Endothelial cell (in vitro differentiated cells): ENCODE measurements at regions not wholly inside any gene's neighbourhood (a gene's known extent, or its start where the extent isn't known, plus 50 kb on each side); places are given as distances from the start of the nearest gene placed in this dataset.

Experiments
- DNase-seq: peaks from one replicate; pipeline ENCODE4 v3.0.0; 2021; ENCODE audit warnings: low spot score
- H3K27ac Mint-ChIP-seq: one replicate; pipeline ENCODE4 v1.8.0; 2021; ENCODE audit warnings: mixed read lengths, inconsistent platforms; ENCODE audit not compliant: unreplicated experiment
- H3K27me3 Mint-ChIP-seq: one replicate; pipeline ENCODE4 v1.8.0; 2021; ENCODE audit warnings: mild to moderate bottlenecking, moderate library complexity, mixed read lengths, inconsistent platforms; ENCODE audit not compliant: unreplicated experiment
- H3K36me3 Mint-ChIP-seq: one replicate; pipeline ENCODE4 v1.8.0; 2021; ENCODE audit warnings: mild to moderate bottlenecking, low read depth, mixed read lengths, inconsistent platforms; ENCODE audit not compliant: unreplicated experiment
- H3K4me1 Mint-ChIP-seq: one replicate; pipeline ENCODE4 v1.8.0; 2021; ENCODE audit warnings: mild to moderate bottlenecking, mixed read lengths, inconsistent platforms; ENCODE audit not compliant: unreplicated experiment
- H3K4me3 Mint-ChIP-seq: one replicate; pipeline ENCODE4 v1.8.0; 2021; ENCODE audit warnings: mild to moderate bottlenecking, mixed read lengths, inconsistent platforms; ENCODE audit not compliant: unreplicated experiment
- H3K9me3 Mint-ChIP-seq: one replicate; pipeline ENCODE4 v1.8.0; 2021; ENCODE audit warnings: mixed read lengths, inconsistent platforms; ENCODE audit not compliant: unreplicated experiment
- TF ChIP-seq, protein P1 (sequence below): fragments of 200-600 bp; sonication (generic); IDR thresholded peaks from one replicate; pipeline ENCODE4 v1.5.0; 2021; ENCODE audit warnings: antibody characterized with exemption; ENCODE audit not compliant: unreplicated experiment

DNA sequence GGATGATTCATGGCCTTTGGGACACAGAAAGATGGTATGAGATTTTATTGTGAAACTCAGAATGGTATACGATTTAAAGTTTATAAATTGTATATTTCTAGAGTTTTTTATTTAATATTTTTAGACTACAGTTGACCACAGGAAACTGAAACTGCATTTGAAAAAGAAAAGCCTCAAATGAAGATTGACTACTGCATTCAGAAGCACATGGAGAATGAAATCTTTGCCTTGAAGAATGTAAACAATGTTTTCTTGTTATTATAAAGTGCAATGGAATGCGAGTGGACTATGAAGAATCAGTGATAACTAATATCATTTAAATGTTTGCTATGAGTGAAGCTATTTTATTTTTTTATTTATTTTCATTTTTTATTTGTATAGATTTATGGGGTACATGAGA is 169.1 kb upstream of the CDH18 start:
- H3K4me1 Mint-ChIP-seq: no peaks in the 10 kb centered on the region
- no peak overlapping the region for H3K4me3 Mint-ChIP-seq
- H3K9me3 Mint-ChIP-seq: no peaks in the 10 kb centered on the region
- no peak for DNase-seq
- H3K36me3 Mint-ChIP-seq: no peaks in the 10 kb centered on the region
- TF ChIP-seq, protein P1, sequence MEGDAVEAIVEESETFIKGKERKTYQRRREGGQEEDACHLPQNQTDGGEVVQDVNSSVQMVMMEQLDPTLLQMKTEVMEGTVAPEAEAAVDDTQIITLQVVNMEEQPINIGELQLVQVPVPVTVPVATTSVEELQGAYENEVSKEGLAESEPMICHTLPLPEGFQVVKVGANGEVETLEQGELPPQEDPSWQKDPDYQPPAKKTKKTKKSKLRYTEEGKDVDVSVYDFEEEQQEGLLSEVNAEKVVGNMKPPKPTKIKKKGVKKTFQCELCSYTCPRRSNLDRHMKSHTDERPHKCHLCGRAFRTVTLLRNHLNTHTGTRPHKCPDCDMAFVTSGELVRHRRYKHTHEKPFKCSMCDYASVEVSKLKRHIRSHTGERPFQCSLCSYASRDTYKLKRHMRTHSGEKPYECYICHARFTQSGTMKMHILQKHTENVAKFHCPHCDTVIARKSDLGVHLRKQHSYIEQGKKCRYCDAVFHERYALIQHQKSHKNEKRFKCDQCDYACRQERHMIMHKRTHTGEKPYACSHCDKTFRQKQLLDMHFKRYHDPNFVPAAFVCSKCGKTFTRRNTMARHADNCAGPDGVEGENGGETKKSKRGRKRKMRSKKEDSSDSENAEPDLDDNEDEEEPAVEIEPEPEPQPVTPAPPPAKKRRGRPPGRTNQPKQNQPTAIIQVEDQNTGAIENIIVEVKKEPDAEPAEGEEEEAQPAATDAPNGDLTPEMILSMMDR: no peak
- H3K27ac Mint-ChIP-seq: no peak overlapping the region
- no peaks in the 10 kb centered on the region for H3K27me3 Mint-ChIP-seq

DNA sequence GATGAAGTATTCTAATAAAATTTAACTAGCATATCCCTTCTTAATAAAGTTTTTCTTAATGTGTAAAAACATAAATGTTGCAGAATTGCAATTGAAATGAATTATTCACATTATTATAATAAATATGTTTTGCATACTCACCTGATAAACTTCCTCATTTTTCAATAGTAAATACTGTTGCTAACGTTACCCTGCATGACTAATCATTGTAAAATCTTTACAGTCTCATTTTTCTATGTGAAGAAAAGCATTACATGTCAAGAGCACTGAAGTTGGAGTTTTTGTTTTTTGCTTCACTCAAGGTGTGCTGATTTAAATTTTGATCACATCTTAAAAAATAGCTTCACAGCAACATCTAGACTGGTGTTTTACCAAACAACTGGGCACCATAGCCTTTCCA is 157.2 kb upstream of the CDH18 start:
- H3K4me1 Mint-ChIP-seq: no peaks in the 10 kb centered on the region
- H3K9me3 Mint-ChIP-seq: no peaks in the 10 kb centered on the region
- H3K4me3 Mint-ChIP-seq: no peak overlapping the region
- no peaks in the 10 kb centered on the region for H3K36me3 Mint-ChIP-seq
- TF ChIP-seq, protein P1: no peak
- no peaks in the 10 kb centered on the region for H3K27me3 Mint-ChIP-seq
- no peak for DNase-seq
- H3K27ac Mint-ChIP-seq: no peak overlapping the region

DNA sequence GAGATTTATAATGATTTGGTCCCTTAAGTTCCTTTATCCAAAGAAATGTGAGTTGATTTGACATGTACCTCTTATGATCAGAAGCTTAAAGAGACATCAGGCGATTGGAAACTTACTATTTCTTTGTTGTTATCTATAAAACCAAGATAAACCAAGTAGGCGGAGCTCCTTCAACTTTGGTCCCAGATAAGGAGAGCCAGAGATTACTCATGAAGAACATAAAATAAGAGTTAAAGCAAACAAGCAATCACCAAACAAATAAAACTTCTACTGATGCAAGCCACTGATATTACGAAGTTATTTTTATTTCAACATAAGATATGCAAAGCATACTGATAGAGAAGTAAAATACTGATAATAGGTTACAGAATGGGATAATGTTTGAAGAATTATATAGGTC is 141.5 kb upstream of the CDH18 start:
- Mint-ChIP-seq H3K4me3 (no peak overlapping the region), H3K9me3 (no peaks in the 10 kb centered on the region), H3K27me3 (no peaks in the 10 kb centered on the region), H3K4me1 (no peaks in the 10 kb centered on the region), H3K27ac (no peak overlapping the region), H3K36me3 (no peaks in the 10 kb centered on the region)
- TF ChIP-seq, protein P1: no peak
- DNase-seq: no peak

DNA sequence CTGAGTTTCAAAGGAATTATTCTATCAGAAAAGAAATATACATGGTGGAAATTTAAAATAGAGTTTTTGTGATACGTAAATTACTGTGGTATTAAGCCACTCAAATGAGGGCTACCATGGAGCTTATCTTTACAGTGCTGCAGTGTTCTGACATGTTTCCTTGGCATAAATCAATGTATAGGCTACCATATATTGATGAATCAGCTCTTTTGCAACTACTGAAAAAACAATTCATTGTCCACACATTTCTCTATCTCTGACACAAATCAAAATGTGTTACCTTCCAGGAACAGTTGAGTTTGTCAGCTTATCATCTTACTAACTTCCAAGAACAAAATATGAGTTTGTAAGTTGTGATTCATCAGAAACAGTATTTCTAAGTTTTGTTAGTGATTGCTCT is 140.3 kb upstream of the CDH18 start:
- no peaks in the 10 kb centered on the region for H3K4me1 Mint-ChIP-seq
- no peak overlapping the region for H3K27ac Mint-ChIP-seq
- H3K9me3 Mint-ChIP-seq: no peaks in the 10 kb centered on the region
- H3K27me3 Mint-ChIP-seq: no peaks in the 10 kb centered on the region
- H3K36me3 Mint-ChIP-seq: no peaks in the 10 kb centered on the region
- no peak overlapping the region for H3K4me3 Mint-ChIP-seq
- TF ChIP-seq, protein P1: no peak
- no peak for DNase-seq

DNA sequence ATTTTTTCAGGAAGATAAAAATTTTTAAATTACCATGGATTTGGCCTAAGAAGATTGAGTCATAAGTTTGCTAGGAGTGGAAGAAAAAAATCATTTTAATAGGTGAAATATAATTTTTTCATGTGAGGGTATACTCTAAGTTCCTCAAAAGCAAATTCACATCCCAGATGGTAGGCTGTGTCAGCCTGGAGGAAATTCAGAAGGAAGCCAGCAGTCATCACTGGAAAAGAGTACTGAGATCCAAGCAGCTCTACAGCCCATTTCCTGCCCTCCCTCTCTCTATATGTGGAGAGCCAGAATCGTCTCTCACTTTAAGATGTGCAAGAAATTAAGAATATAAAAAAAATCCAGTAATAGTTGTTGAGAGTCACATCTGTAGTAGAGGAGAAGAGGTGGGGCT is 126.5 kb upstream of the CDH18 start:
- Mint-ChIP-seq H3K4me1 (peaks cover under 1% of the 10 kb centered on the region), H3K27me3 (peaks cover 2% of the 10 kb centered on the region), H3K27ac (no peak overlapping the region), H3K9me3 (no peaks in the 10 kb centered on the region), H3K4me3 (no peak overlapping the region), H3K36me3 (no peaks in the 10 kb centered on the region)
- TF ChIP-seq, protein P1: no peak
- no peak for DNase-seq
